GM12892 (cell line): ENCODE measurements at regions not wholly inside any gene's neighbourhood (a gene's known extent, or its start where the extent isn't known, plus 50 kb on each side); places are given as distances from the start of the nearest gene placed in this dataset.

Experiments used
- DNase-seq: peaks from one replicate; pipeline ENCODE4 v3.0.0; 2011; ENCODE audit not compliant: insufficient read length
- FAIRE-seq: peaks from 2 replicates; lab custom pipeline; 2011; peaks lifted over from hg19 to GRCh38; lab: Jason Lieb, UNC
- POLR2A ChIP-seq: IDR thresholded peaks from 2 replicates; pipeline ENCODE4 v1.6.1; 2011; ENCODE audit warnings: low read depth, low read length, control low read depth
- POLR2AphosphoS5 ChIP-seq: IDR thresholded peaks from 2 replicates; pipeline ENCODE4 v1.6.1; 2011; ENCODE audit warnings: low read depth, low read length, control low read depth
- TAF1 ChIP-seq: IDR thresholded peaks from 2 replicates; pipeline ENCODE4 v1.6.1; 2011; ENCODE audit warnings: low read depth, mild to moderate bottlenecking, control low read depth, low read length, borderline replicate concordance

DNA sequence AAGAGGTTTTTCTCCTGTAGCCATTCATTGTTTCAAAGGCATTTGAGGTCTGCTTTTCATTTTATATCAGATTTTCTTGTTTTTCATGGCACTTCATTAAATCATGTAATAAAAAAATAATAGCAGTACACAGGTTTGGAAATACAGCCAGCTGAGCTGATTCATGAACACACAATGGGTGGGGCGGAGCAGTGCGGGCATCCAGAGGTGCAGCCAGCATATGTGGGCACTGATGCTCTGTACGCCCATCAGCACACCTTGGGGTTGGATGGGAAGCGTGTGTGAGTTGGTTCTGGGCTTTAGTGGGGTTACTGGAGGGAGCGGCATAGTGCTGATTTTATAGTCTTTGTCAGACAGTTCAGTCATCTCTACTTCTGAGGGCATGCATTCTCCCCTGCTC, 54.2 kb upstream of the IRX4 start:
- TF ChIP-seq POLR2AphosphoS5 (no peak), TAF1 (no peak), POLR2A (no peak)
- no peak for DNase-seq
- FAIRE-seq: no peak

GRCh38 chr5:1936413-1936812, 53.7 kb upstream of the IRX4 start:
- FAIRE-seq: no peak
- DNase-seq: no peak
- TF ChIP-seq TAF1: no peak

DNA sequence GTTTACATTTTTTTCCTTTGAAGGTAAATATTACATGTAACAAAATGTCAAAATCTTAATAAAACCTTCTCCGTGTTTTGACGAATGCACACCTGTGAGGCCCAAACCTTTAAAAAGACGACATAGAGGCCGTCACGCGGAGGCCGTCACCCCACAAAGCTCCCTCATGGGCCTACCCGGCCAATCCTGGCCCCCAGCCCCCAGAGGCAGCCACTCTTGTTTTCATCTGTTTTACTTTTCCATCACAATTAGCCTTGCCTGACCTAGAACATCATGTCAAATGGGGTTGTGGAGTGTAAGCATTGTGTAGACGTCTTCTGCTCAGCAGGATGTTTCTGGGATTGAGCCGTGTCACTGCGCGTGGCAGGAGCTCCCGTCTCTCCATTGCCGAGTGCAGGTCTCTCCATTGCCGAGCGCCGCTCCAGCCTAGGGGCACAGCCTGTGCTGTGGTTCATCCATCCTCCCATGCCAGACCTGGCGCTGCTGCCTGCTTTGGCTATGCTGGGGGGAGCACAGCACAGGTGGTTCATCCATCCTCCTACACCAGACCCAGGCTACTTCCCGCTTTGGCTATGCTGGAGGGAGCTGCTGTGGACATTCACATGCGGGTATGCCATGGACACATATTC, 52.2 kb upstream of the IRX4 start:
- TF ChIP-seq TAF1: no peak
- DNase-seq: no peak
- no peak for FAIRE-seq

DNA sequence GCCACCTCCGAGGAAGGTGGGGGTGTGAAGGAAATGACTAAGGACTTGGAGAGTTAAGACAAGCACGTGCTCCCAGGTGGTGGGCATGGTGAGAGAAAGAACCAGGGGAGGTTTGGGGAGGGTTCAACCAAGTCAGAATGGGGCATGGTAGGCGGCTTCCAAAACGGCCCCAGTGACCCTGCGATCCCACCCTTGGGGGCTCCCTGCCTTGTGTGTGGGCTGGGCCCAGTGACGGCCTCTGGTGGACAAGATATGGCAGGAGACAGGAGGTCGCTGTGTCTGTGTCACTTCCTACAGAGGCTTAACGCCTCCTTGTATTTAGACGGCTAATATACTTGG, 51.3 kb upstream of the IRX4 start:
- FAIRE-seq (no peak), DNase-seq (no peak)

DNA sequence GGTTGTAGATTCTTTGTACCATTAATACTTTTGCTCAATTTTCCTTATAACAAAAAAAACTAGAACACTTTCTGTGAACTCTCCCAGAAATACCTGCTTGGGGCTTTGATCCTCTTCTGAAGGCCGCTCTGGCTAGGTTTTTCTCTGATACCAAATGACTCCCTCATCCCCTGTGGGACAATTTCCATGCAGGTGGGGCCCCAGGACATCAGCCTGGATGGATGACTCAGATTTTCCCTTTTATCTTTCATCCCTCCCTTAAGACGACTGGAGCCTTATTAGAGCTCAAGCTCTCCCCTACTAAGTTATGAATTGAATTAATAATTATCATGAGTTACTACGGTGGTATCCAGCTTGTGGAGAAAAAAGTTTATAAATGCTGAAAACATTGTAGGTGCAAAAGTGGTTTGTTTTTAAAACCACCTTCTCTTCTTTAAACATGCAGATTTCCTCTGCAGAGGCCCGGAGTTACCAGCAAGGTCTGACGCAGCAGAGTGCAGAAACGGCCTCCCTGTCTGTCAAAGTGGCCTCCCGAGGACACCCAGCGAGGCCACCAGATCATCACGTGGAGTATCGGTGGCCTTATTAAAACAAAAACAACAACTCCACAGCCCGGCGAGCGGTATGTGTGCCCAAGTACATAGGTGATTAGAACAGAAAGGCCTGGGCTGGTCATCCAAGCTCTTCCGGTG, 50.8 kb upstream of the IRX4 start:
- FAIRE-seq (no peak), DNase-seq (no peak)
- no peak for TF ChIP-seq TAF1
- TF ChIP-seq POLR2A: no peak
- no peak for TF ChIP-seq POLR2AphosphoS5

More for the DNA sequence above, 51.3 kb upstream of the IRX4 start:
- TF ChIP-seq TAF1: no peak
- no peak for TF ChIP-seq POLR2A
- no peak for TF ChIP-seq POLR2AphosphoS5
